Activated CD8-positive, alpha-beta memory T cell treated with anti-CD3 and anti-CD28 coated beads, Interleukin-2, amount 50 U/mL, for 24 hours (primary cell): ENCODE measurements at regions not wholly inside any gene's neighbourhood (a gene's known extent, or its start where the extent isn't known, plus 50 kb on each side); places are given as distances from the start of the nearest gene placed in this dataset.

Experiments used
- DNase-seq: peaks from one replicate; pipeline ENCODE4 v3.0.0-alpha.2; 2020; ENCODE audit errors: extremely low read depth

- no peak for DNase-seq
Observed at GRCh38 chr2:56444339-56444738, 260.5 kb downstream of the CCDC85A start.

- DNase-seq, result no peak
Observed at GRCh38 chr2:56448403-56449001, 264.7 kb downstream of the CCDC85A start.

GRCh38 chr2:56449002-56449431 is 265.2 kb downstream of the CCDC85A start:
- no peak for DNase-seq

GRCh38 chr2:56449449-56449860 is 265.7 kb downstream of the CCDC85A start:
- DNase-seq, result no peak

- DNase-seq, result no peak
Observed at GRCh38 chr2:56450047-56450446, 266.3 kb downstream of the CCDC85A start.

- DNase-seq, result no peak
Observed at GRCh38 chr2:56450772-56451171, 267.0 kb downstream of the CCDC85A start.

- no peak for DNase-seq
Observed at GRCh38 chr2:56455642-56456041, 271.9 kb downstream of the CCDC85A start.

- DNase-seq, result no peak
Observed at GRCh38 chr2:56456791-56457190, 273.0 kb downstream of the CCDC85A start.

- no peak for DNase-seq
Observed at GRCh38 chr2:56460508-56460907, 276.7 kb downstream of the CCDC85A start.

- DNase-seq, result no peak
Observed at GRCh38 chr2:56464066-56464465, 280.3 kb downstream of the CCDC85A start.

GRCh38 chr2:56464613-56465012 is 280.8 kb downstream of the CCDC85A start:
- DNase-seq, result no peak

GRCh38 chr2:56465491-56465890 is 281.7 kb downstream of the CCDC85A start:
- no peak for DNase-seq

GRCh38 chr2:56473524-56473923 is 289.7 kb downstream of the CCDC85A start:
- DNase-seq, result no peak

GRCh38 chr2:56474412-56475158 is 290.8 kb downstream of the CCDC85A start:
- DNase-seq, result no peak

GRCh38 chr2:56475191-56475590 is 291.4 kb downstream of the CCDC85A start:
- no peak for DNase-seq

GRCh38 chr2:56476509-56477071 is 292.8 kb downstream of the CCDC85A start:
- no peak for DNase-seq

GRCh38 chr2:56478027-56478426 is 294.2 kb downstream of the CCDC85A start:
- no peak for DNase-seq

- DNase-seq, result no peak
Observed at GRCh38 chr2:56483081-56483480, 299.3 kb downstream of the CCDC85A start.

GRCh38 chr2:56484906-56485305 is 301.1 kb downstream of the CCDC85A start:
- no peak for DNase-seq

GRCh38 chr2:56500317-56500716 is 316.5 kb downstream of the CCDC85A start:
- no peak for DNase-seq

GRCh38 chr2:56502616-56503015 is 318.8 kb downstream of the CCDC85A start:
- no peak for DNase-seq

GRCh38 chr2:56505885-56506284 is 322.1 kb downstream of the CCDC85A start:
- DNase-seq, result no peak

- DNase-seq, result no peak
Observed at GRCh38 chr2:56508662-56509061, 324.9 kb downstream of the CCDC85A start.
